ENCODE measurements at regions not wholly inside any gene's neighbourhood (a gene's known extent, or its start where the extent isn't known, plus 50 kb on each side); places are given as distances from the start of the nearest gene placed in this dataset.

DNA sequence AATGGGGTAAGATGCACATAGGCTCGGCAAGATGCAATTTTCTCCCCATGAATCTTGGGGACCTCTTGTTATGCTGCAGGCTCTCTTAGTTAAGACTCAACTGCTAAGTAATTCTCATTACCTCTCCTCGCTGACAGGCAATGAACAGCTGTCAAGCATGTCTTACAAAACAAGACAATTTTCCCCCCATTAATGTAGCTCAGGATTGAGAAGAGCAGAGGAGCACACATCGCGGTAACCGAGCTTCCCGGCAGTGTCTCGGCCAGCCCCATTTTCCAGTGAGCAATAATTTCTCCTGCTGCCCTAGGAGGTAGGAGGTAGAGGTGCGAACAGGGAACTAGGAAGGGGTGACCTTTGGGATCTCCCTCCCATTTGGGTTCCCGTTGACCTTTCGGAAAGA, 272.1 kb downstream of the HAPSTR1 start:
- H3K4me3 ChIP-seq (ENCODE audit: low read depth, low read length): no peak overlapping the region
- DNase-seq (ENCODE audit: low read depth): no peak
- in situ Hi-C loops (cut with HindIII; ENCODE audit: low sequenced_read_pairs): no loop called here
- no peak for TF ChIP-seq CTCF (IDR thresholded peaks at IDR 0.05; ENCODE audit: low read depth, low read length, missing control alignments)

DNA sequence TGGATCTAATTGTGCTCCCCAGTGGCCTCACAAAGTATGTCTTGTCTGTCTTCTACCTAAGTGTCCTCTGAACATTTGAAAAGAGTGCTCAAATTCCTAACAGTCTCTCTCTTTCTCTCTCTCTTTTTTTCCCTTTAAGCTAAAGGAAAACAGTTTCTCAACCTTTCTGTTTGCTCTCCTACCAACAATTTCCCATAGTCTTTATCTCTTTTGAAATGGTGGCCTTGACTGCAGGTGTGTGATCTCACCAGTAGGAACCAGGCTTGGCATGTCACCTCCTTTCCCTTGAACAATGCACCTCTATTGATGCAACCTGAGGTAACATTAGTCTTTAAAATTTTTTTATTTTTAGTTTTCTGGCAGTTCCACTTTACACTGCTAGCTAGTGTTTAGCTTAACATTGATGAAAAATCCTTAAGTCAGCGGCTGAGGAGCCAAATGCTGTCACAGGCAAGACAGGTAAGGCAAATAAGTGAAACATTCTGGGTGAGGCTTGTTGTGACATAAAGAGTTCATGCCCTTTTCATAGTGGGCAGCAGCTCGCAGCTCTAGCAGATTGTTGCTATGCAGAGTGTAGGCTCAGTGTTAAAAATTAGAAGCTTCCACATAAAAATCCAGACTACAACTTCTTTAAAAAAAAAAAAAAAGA, 273.4 kb downstream of the HAPSTR1 start:
- DNase-seq (ENCODE audit: low read depth): no peak
- in situ Hi-C loops (cut with HindIII; ENCODE audit: low sequenced_read_pairs): no loop called here
- no peak overlapping the region for H3K4me3 ChIP-seq (ENCODE audit: low read depth, low read length)
- no peak for TF ChIP-seq CTCF (IDR thresholded peaks at IDR 0.05; ENCODE audit: low read depth, low read length, missing control alignments)

GRCh38 chr16:9365370-9365728, 273.9 kb downstream of the HAPSTR1 start:
- no peak for DNase-seq (ENCODE audit: low read depth)
- no peak overlapping the region for H3K4me3 ChIP-seq (ENCODE audit: low read depth, low read length)
- TF ChIP-seq CTCF (IDR thresholded peaks at IDR 0.05; ENCODE audit: low read depth, low read length, missing control alignments): no peak
- in situ Hi-C loops (cut with HindIII; ENCODE audit: low sequenced_read_pairs): no loop called here

DNA sequence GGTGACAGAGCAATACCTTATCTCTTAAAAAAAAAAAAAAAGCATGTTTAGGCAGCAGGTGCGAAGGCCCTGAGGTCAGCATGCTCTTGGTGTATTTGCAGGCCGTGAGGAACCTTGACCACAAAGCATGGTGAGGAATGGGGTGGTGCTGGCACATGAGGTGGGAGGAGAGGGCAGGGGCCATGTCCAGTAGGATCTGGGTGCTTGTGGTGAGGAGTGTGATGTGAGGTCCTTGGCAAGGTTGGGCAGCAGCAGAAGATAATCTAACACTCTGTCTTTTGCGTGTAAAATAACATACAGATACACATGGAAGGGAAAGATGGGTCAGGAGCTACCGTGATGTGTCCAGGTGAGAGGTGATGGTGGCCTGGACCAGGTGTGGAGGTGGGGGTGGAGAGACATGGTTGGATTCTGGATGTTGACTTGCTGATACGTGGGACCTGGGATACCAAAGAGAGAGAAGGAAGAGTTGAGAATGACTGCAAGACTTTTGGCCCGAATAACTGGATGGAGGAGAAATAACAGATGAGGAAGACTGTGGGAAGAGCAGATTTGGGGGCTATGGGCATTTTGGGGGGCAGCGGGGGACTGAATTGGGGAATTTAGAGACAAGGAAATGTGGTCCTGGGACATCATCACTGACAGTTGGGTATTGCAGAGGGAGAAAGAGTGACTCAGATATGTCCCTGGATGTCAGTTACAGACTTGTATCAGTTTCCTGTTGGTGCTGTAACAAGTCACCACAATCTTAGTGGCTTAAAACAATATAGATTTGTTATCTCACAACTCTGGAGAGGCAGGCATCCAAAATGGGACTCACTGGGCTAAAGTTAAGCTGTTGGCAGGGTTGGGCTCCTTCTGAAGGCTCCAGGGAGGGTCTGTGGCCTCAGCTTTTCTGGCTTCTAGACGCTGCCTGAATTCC, 274.9 kb downstream of the HAPSTR1 start:
- no peak overlapping the region for H3K4me3 ChIP-seq (ENCODE audit: low read depth, low read length)
- DNase-seq (ENCODE audit: low read depth): no peak
- in situ Hi-C loops (cut with HindIII; ENCODE audit: low sequenced_read_pairs): no loop called here
- no peak for TF ChIP-seq CTCF (IDR thresholded peaks at IDR 0.05; ENCODE audit: low read depth, low read length, missing control alignments)

DNA sequence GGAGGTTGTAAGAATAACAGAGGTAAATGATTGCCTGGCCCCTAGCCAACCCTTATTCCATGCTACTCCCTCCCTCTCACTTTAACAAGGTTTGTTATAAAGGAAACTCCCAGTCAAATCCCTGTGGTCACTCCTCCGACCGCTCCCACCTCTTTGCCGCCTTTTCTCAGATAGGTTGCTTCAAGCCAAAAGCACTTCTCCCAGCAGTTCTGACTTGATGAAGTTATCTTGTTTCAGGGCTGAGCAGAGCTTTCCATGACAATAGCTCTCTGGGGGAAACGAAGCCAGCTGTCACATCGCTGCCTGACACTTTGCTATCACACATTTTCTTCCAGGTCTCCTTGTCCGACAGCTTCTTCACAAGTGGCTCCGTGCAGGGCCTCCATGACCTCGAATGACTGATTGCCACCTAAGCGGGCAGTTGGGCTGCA, 278.6 kb downstream of the HAPSTR1 start:
- H3K4me3 ChIP-seq (ENCODE audit: low read depth, low read length): no peak overlapping the region
- no peak for DNase-seq (ENCODE audit: low read depth)
- TF ChIP-seq CTCF (IDR thresholded peaks at IDR 0.05; ENCODE audit: low read depth, low read length, missing control alignments): no peak
- in situ Hi-C loops (cut with HindIII; ENCODE audit: low sequenced_read_pairs): no loop called here

DNA sequence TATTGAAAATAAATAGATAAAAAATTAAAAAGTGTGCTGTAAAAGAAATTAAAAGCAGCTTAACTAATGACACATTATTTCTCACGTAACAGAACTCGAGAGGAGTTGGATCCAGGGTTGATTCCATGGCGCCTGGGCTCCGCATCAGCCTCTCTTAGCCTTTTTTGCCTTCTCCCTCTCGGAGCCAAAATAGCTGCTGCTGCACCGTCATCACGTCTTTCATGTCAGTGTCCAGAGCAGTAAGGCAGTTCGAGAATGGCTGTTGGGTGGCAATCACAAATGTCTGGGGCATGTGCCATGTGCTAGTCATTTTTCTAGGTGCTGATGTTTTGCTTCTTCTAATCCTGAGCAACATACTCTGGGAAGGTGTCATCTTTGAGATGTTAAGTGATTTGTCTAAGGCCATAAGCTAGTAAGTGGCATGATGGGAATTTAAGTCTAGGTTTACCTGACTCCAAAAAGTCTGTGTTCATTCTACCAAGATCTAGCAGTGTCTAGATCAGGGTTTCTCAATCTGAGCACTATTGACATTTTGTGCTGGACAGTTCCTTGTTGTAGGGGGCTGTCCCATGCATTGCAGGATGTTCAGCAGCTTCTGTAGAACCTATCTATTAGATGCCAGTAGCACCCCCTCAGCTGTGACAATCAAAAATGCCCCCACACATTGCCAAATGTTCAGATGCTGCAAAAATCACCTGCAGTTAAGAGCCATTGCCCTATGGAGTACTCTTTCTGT, 280.4 kb downstream of the HAPSTR1 start:
- in situ Hi-C loops (cut with HindIII; ENCODE audit: low sequenced_read_pairs): no loop called here
- no peak overlapping the region for H3K4me3 ChIP-seq (ENCODE audit: low read depth, low read length)
- DNase-seq (ENCODE audit: low read depth): no peak
- no peak for TF ChIP-seq CTCF (IDR thresholded peaks at IDR 0.05; ENCODE audit: low read depth, low read length, missing control alignments)

All from astrocyte of the cerebellum (primary cell).